C4-2B (cell line): ENCODE measurements at regions not wholly inside any gene's neighbourhood (a gene's known extent, or its start where the extent isn't known, plus 50 kb on each side); places are given as distances from the start of the nearest gene placed in this dataset.

Experiments
- H3K27ac ChIP-seq: fragments of 450-650 bp; 2 replicates; pipeline ENCODE4 v1.5.1; 2017
- ZFX ChIP-seq: fragments of 450-650 bp; IDR thresholded peaks from 2 replicates; pipeline ENCODE4 v1.6.1; 2017
- TF ChIP-seq, protein P1 (sequence below): fragments of 450-650 bp; conservative IDR thresholded peaks from 2 replicates; pipeline ENCODE4 v1.5.1; 2017; ENCODE audit warnings: mild to moderate bottlenecking

GRCh38 chr6:164996838-164997237, 312.6 kb downstream of the C6orf118 start:
- no peak for TF ChIP-seq ZFX
- TF ChIP-seq, protein P1, sequence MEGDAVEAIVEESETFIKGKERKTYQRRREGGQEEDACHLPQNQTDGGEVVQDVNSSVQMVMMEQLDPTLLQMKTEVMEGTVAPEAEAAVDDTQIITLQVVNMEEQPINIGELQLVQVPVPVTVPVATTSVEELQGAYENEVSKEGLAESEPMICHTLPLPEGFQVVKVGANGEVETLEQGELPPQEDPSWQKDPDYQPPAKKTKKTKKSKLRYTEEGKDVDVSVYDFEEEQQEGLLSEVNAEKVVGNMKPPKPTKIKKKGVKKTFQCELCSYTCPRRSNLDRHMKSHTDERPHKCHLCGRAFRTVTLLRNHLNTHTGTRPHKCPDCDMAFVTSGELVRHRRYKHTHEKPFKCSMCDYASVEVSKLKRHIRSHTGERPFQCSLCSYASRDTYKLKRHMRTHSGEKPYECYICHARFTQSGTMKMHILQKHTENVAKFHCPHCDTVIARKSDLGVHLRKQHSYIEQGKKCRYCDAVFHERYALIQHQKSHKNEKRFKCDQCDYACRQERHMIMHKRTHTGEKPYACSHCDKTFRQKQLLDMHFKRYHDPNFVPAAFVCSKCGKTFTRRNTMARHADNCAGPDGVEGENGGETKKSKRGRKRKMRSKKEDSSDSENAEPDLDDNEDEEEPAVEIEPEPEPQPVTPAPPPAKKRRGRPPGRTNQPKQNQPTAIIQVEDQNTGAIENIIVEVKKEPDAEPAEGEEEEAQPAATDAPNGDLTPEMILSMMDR = no peak
- no peak overlapping the region for H3K27ac ChIP-seq

DNA sequence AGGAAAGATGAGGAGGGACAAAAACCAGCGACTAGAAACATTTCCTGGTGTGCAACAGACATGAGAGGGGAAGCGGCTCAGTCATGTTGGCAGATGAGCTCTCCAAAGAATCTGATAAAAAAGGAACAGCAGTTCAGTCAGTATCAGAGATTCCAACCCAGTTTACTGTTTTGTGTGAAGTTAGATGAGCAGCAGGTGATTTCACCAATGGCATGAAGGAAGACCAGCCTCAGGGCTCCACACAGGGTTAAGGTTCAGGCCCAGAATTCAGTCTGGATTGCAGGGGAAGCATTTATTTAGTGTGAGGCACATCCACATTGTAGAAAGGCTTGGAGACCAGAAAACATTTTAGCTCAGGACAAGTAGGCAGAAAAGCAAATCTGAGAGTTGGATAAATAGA, 317.8 kb downstream of the C6orf118 start:
- no peak for TF ChIP-seq ZFX
- TF ChIP-seq, protein P1 = no peak
- H3K27ac ChIP-seq = no peak overlapping the region

DNA sequence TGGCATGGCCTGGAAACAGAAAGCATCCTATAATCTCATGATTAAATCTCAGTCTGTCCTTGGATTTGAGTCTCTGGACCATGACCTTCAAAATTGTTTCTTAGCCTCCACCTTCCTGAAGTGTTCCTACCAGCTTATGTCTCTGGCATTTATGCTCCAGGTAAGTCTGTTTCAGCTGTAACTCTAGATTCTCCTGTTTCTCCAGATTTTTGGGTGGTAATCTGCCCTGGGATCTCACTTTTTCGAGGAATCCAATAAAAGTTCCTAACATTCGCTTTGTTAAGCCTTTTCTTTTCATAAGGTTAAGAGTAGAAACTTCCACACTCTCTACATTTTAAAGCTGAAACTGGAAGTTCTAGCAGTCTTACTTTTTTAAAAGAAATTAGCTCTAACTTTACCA, 318.5 kb downstream of the C6orf118 start:
- TF ChIP-seq, protein P1 = no peak
- TF ChIP-seq ZFX = no peak
- no peak overlapping the region for H3K27ac ChIP-seq

DNA sequence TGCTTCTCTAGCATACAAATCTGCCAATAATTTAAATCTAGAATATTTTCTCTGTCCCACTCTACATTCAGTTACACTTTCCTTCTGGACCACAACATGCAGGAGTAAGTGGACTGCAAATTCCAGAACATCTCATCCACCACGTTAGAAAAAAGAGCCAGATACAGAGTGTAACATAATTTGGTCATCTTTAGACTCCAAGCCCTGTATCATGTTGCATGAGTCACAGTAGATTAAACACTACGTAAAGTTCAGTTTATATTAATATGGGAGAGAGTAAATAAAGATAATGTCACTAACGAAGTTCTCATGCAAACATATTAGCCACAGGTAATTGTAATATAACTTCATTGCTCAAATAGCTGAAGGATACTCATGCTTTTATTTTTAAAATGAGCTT, 327.0 kb downstream of the C6orf118 start:
- TF ChIP-seq ZFX = no peak
- TF ChIP-seq, protein P1 = no peak
- H3K27ac ChIP-seq = no peak overlapping the region

GRCh38 chr6:164967102-164967501, 342.3 kb downstream of the C6orf118 start:
- H3K27ac ChIP-seq = no peak overlapping the region
- TF ChIP-seq ZFX = no peak
- TF ChIP-seq, protein P1 = no peak

DNA sequence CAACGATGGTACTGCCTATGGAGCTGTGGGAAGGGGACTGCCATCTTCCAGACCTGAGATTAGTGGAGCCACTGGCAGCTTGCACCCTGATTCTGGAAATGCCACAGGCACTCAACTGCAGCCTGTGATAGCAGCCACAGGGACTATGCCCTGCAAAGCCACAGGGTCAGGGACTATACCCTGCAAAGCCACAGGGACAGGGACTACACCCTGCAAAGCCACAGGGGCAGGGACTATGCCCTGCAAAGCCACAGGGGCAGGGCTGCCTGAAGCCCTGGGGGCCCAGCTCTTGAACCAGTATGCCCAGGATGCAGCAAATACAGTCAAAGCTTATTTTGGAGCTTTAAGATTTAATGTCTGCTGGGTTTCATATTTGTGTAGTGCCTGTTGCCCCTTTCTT, 346.6 kb downstream of the C6orf118 start:
- no peak for TF ChIP-seq ZFX
- TF ChIP-seq, protein P1 = no peak
- no peak overlapping the region for H3K27ac ChIP-seq

DNA sequence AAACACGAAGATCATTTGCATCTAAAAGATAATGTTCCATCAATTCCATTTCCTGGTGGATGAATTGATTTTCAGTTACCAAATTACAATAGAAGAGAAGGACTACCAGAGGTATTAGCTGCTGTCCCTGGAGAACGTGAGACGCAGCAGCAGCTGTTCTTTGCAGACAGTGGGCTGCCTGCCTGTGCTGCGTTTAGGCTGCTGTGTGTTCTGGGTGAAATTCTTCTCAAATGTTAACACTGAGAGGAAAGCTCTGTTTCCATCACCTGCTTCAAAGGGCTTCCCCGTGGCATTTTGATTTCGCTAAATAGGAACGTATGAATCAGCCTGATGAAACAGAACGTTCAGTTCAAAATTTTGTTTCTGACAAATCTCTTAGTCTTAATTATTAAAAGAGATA, 362.2 kb downstream of the C6orf118 start:
- no peak for TF ChIP-seq ZFX
- TF ChIP-seq, protein P1 = no peak

More for the DNA sequence above, 362.2 kb downstream of the C6orf118 start:
- H3K27ac ChIP-seq = no peak overlapping the region
